H1 (cell line): ENCODE measurements at regions not wholly inside any gene's neighbourhood (a gene's known extent, or its start where the extent isn't known, plus 50 kb on each side); places are given as distances from the start of the nearest gene placed in this dataset.

Source experiments
- ATF3 ChIP-seq: IDR thresholded peaks from 2 replicates; pipeline ENCODE4 v1.6.1; 2011; ENCODE audit warnings: low read depth, mild to moderate bottlenecking, low read length; ENCODE audit not compliant: insufficient read depth
- CBX8 ChIP-seq: fragments of 300-800, 300-1000 bp; sonication (generic); IDR thresholded peaks from 2 replicates; pipeline ENCODE4 v1.7.1; 2016; ENCODE audit warnings: low read depth, low read length, borderline replicate concordance
- EP300 ChIP-seq, 2 experiments: IDR thresholded peaks; 1 replicate in 1 of 2; 2 replicates in 1 of 2; pipeline ENCODE4 v1.6.1; 2011 to 2012; ENCODE audit warnings: low read depth in 2 of 2, low read length in 2 of 2, mild to moderate bottlenecking in 2 of 2, borderline replicate concordance in 1 of 2, inconsistent platforms in 1 of 2, moderate library complexity in 1 of 2
- YY1 ChIP-seq: IDR thresholded peaks from 2 replicates; pipeline ENCODE4 v1.6.1; 2011; ENCODE audit warnings: low read depth, mild to moderate bottlenecking, low read length
- ZNF274 ChIP-seq: IDR thresholded peaks from 2 replicates; pipeline ENCODE4 v1.7.0; 2012; ENCODE audit warnings: low read length, borderline replicate concordance; ENCODE audit errors: extremely low read depth

DNA sequence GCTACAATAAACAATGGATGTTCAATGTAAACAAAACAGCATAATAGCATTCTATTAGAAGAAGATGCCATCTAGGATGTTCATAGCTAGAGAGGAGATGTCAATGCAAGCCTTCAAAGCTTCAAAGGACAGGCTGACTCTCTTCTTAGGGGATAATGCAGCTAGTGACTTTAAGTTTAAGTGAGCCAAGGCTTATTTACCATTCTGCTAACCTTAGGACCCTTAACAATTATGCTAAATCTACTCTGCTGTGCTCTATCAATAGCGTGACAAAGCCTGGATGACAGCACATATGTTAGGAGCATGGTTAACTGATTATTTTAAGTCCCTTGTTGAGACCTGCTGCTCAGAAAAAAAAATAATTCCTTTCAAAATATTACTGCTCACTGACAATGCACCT is 106.0 kb upstream of the SSTR1 start (continued):
- TF ChIP-seq ATF3, result no peak
- TF ChIP-seq CBX8, result no peak
- no peak for TF ChIP-seq YY1
- TF ChIP-seq ZNF274, result no peak
- TF ChIP-seq EP300 (IDR thresholded peaks at IDR 0.05; ENCODE audit: borderline replicate concordance in 1 of 2, low read depth in 2 of 2, low read length in 2 of 2), result no peak
